ENCODE measurements at regions not wholly inside any gene's neighbourhood (a gene's known extent, or its start where the extent isn't known, plus 50 kb on each side); places are given as distances from the start of the nearest gene placed in this dataset.

- intact Hi-C loops (cut with DNase I): no loop called here
- 77% methylated on average over 8 of the region's 8 CpGs for WGBS, 2 donors
Observed at GRCh38 chr11:127616158-127616557, 615.6 kb upstream of the KIRREL3 start.

GRCh38 chr11:127612607-127613006, 612.0 kb upstream of the KIRREL3 start:
- H3K27ac ChIP-seq (ENCODE audit: low read depth in 1 of 2, low read length in 2 of 2): no peak overlapping the region
- 65 to 66% methylated on average over 2 of the region's 2 CpGs for WGBS, 2 donors
- H3K4me1 ChIP-seq (ENCODE audit: control insufficient read depth in 1 of 2, insufficient read depth in 2 of 2, low read length in 2 of 2): no peaks in the 10 kb centered on the region
- DNase-seq (no peak), ATAC-seq (ENCODE audit: low FRiP score) (no peak)
- H3K36me3 ChIP-seq (ENCODE audit: control insufficient read depth in 1 of 2, insufficient read depth in 2 of 2, low read length in 1 of 2): no peaks in the 10 kb centered on the region
- H3K9me3 ChIP-seq (ENCODE audit: control insufficient read depth, low read length): peaks cover 3% of the 10 kb centered on the region
- no peak overlapping the region for H3K4me3 ChIP-seq (ENCODE audit: low read length in 2 of 2)
- no peaks in the 10 kb centered on the region for H3K27me3 ChIP-seq (ENCODE audit: control insufficient read depth in 1 of 2, insufficient read depth in 2 of 2, low read length in 1 of 2)
- intact Hi-C loops (cut with DNase I): no loop called here

More at GRCh38 chr11:127616158-127616557, 615.6 kb upstream of the KIRREL3 start:
- no peak overlapping the region for H3K4me3 ChIP-seq (ENCODE audit: low read length in 2 of 2)
- H3K36me3 ChIP-seq (ENCODE audit: control insufficient read depth in 1 of 2, insufficient read depth in 2 of 2, low read length in 1 of 2): no peaks in the 10 kb centered on the region
- no peak overlapping the region for H3K27ac ChIP-seq (ENCODE audit: low read depth in 1 of 2, low read length in 2 of 2)
- peaks cover 1% of the 10 kb centered on the region for H3K9me3 ChIP-seq (ENCODE audit: control insufficient read depth, low read length)
- H3K27me3 ChIP-seq (ENCODE audit: control insufficient read depth in 1 of 2, insufficient read depth in 2 of 2, low read length in 1 of 2): no peaks in the 10 kb centered on the region
- ATAC-seq (ENCODE audit: low FRiP score): no peak
- H3K4me1 ChIP-seq (ENCODE audit: control insufficient read depth in 1 of 2, insufficient read depth in 2 of 2, low read length in 2 of 2): no peaks in the 10 kb centered on the region
- no peak for DNase-seq

GRCh38 chr11:127609025-127609773, 608.6 kb upstream of the KIRREL3 start:
- Histone ChIP-seq H3K36me3 (ENCODE audit: control insufficient read depth in 1 of 2, insufficient read depth in 2 of 2, low read length in 1 of 2) (no peaks in the 10 kb centered on the region), H3K27ac (ENCODE audit: low read depth in 1 of 2, low read length in 2 of 2) (no peak overlapping the region), H3K9me3 (ENCODE audit: control insufficient read depth, low read length) (peaks cover 2% of the 10 kb centered on the region), H3K27me3 (ENCODE audit: control insufficient read depth in 1 of 2, insufficient read depth in 2 of 2, low read length in 1 of 2) (no peaks in the 10 kb centered on the region), H3K4me1 (ENCODE audit: control insufficient read depth in 1 of 2, insufficient read depth in 2 of 2, low read length in 2 of 2) (no peaks in the 10 kb centered on the region), H3K4me3 (ENCODE audit: low read length in 2 of 2) (no peak overlapping the region)
- 80 to 85% methylated on average over 4 of the region's 4 CpGs for WGBS, 2 donors
- intact Hi-C loops (cut with DNase I): no loop called here
- ATAC-seq (ENCODE audit: low FRiP score) (no peak), DNase-seq (no peak)

GRCh38 chr11:127607487-127608085, 607.0 kb upstream of the KIRREL3 start:
- Histone ChIP-seq H3K36me3 (ENCODE audit: control insufficient read depth in 1 of 2, insufficient read depth in 2 of 2, low read length in 1 of 2) (no peaks in the 10 kb centered on the region), H3K9me3 (ENCODE audit: control insufficient read depth, low read length) (peaks cover 2% of the 10 kb centered on the region), H3K27ac (ENCODE audit: low read depth in 1 of 2, low read length in 2 of 2) (no peak overlapping the region), H3K4me3 (ENCODE audit: low read length in 2 of 2) (no peak overlapping the region), H3K27me3 (ENCODE audit: control insufficient read depth in 1 of 2, insufficient read depth in 2 of 2, low read length in 1 of 2) (no peaks in the 10 kb centered on the region), H3K4me1 (ENCODE audit: control insufficient read depth in 1 of 2, insufficient read depth in 2 of 2, low read length in 2 of 2) (no peaks in the 10 kb centered on the region)
- ATAC-seq (ENCODE audit: low FRiP score) (no peak), DNase-seq (no peak)
- intact Hi-C loops (cut with DNase I): no loop called here
- WGBS, 2 donors: 45 to 57% methylated on average over 9 of the region's 9 CpGs

- H3K36me3 ChIP-seq (ENCODE audit: control insufficient read depth in 1 of 2, insufficient read depth in 2 of 2, low read length in 1 of 2): no peaks in the 10 kb centered on the region
- no peaks in the 10 kb centered on the region for H3K27me3 ChIP-seq (ENCODE audit: control insufficient read depth in 1 of 2, insufficient read depth in 2 of 2, low read length in 1 of 2)
- ATAC-seq (ENCODE audit: low FRiP score): no peak
- intact Hi-C loops (cut with DNase I): no loop called here
- no peaks in the 10 kb centered on the region for H3K9me3 ChIP-seq (ENCODE audit: control insufficient read depth, low read length)
- no peak for DNase-seq
- no peak overlapping the region for H3K4me3 ChIP-seq (ENCODE audit: low read length in 2 of 2)
- WGBS, 2 donors: 37 to 42% methylated on average over 3 of the region's 3 CpGs
- no peak overlapping the region for H3K27ac ChIP-seq (ENCODE audit: low read depth in 1 of 2, low read length in 2 of 2)
- no peaks in the 10 kb centered on the region for H3K4me1 ChIP-seq (ENCODE audit: control insufficient read depth in 1 of 2, insufficient read depth in 2 of 2, low read length in 2 of 2)
Observed at GRCh38 chr11:127601578-127601977, 601.0 kb upstream of the KIRREL3 start.

GRCh38 chr11:127600674-127601073, 600.1 kb upstream of the KIRREL3 start:
- Histone ChIP-seq H3K36me3 (ENCODE audit: control insufficient read depth in 1 of 2, insufficient read depth in 2 of 2, low read length in 1 of 2) (no peaks in the 10 kb centered on the region), H3K4me3 (ENCODE audit: low read length in 2 of 2) (no peak overlapping the region), H3K27ac (ENCODE audit: low read depth in 1 of 2, low read length in 2 of 2) (no peak overlapping the region), H3K27me3 (ENCODE audit: control insufficient read depth in 1 of 2, insufficient read depth in 2 of 2, low read length in 1 of 2) (no peaks in the 10 kb centered on the region), H3K4me1 (ENCODE audit: control insufficient read depth in 1 of 2, insufficient read depth in 2 of 2, low read length in 2 of 2) (no peaks in the 10 kb centered on the region), H3K9me3 (ENCODE audit: control insufficient read depth, low read length) (no peaks in the 10 kb centered on the region)
- WGBS, 2 donors: 74 to 82% methylated on average over 2 of the region's 2 CpGs
- DNase-seq (no peak), ATAC-seq (ENCODE audit: low FRiP score) (no peak)
- intact Hi-C loops (cut with DNase I): no loop called here

- H3K27me3 ChIP-seq (ENCODE audit: control insufficient read depth in 1 of 2, insufficient read depth in 2 of 2, low read length in 1 of 2): no peaks in the 10 kb centered on the region
- intact Hi-C loops (cut with DNase I): no loop called here
- no peaks in the 10 kb centered on the region for H3K9me3 ChIP-seq (ENCODE audit: control insufficient read depth, low read length)
- no peaks in the 10 kb centered on the region for H3K36me3 ChIP-seq (ENCODE audit: control insufficient read depth in 1 of 2, insufficient read depth in 2 of 2, low read length in 1 of 2)
- ATAC-seq (ENCODE audit: low FRiP score) (no peak), DNase-seq (no peak)
- H3K4me3 ChIP-seq (ENCODE audit: low read length in 2 of 2): no peak overlapping the region
- no peak overlapping the region for H3K27ac ChIP-seq (ENCODE audit: low read depth in 1 of 2, low read length in 2 of 2)
- WGBS, 2 donors: 75 to 77% methylated on average over 3 of the region's 3 CpGs
- no peaks in the 10 kb centered on the region for H3K4me1 ChIP-seq (ENCODE audit: control insufficient read depth in 1 of 2, insufficient read depth in 2 of 2, low read length in 2 of 2)
Observed at GRCh38 chr11:127598476-127598875, 597.9 kb upstream of the KIRREL3 start.

- no peaks in the 10 kb centered on the region for H3K9me3 ChIP-seq (ENCODE audit: control insufficient read depth, low read length)
- no peak for DNase-seq
- H3K27me3 ChIP-seq (ENCODE audit: control insufficient read depth in 1 of 2, insufficient read depth in 2 of 2, low read length in 1 of 2): no peaks in the 10 kb centered on the region
- no peak for ATAC-seq (ENCODE audit: low FRiP score)
- H3K27ac ChIP-seq (ENCODE audit: low read depth in 1 of 2, low read length in 2 of 2): no peak overlapping the region
- no peaks in the 10 kb centered on the region for H3K4me1 ChIP-seq (ENCODE audit: control insufficient read depth in 1 of 2, insufficient read depth in 2 of 2, low read length in 2 of 2)
- WGBS, 2 donors: 65 to 70% methylated on average over 3 of the region's 3 CpGs
- H3K4me3 ChIP-seq (ENCODE audit: low read length in 2 of 2): no peak overlapping the region
- H3K36me3 ChIP-seq (ENCODE audit: control insufficient read depth in 1 of 2, insufficient read depth in 2 of 2, low read length in 1 of 2): no peaks in the 10 kb centered on the region
- intact Hi-C loops (cut with DNase I): no loop called here
Observed at GRCh38 chr11:127596433-127596832, 595.9 kb upstream of the KIRREL3 start.

GRCh38 chr11:127592371-127592770, 591.8 kb upstream of the KIRREL3 start:
- Histone ChIP-seq H3K4me1 (ENCODE audit: control insufficient read depth in 1 of 2, insufficient read depth in 2 of 2, low read length in 2 of 2) (no peaks in the 10 kb centered on the region), H3K4me3 (ENCODE audit: low read length in 2 of 2) (no peak overlapping the region), H3K36me3 (ENCODE audit: control insufficient read depth in 1 of 2, insufficient read depth in 2 of 2, low read length in 1 of 2) (no peaks in the 10 kb centered on the region), H3K9me3 (ENCODE audit: control insufficient read depth, low read length) (no peaks in the 10 kb centered on the region), H3K27me3 (ENCODE audit: control insufficient read depth in 1 of 2, insufficient read depth in 2 of 2, low read length in 1 of 2) (no peaks in the 10 kb centered on the region), H3K27ac (ENCODE audit: low read depth in 1 of 2, low read length in 2 of 2) (no peak overlapping the region)
- no peak for ATAC-seq (ENCODE audit: low FRiP score)
- DNase-seq: no peak
- intact Hi-C loops (cut with DNase I): no loop called here
- whole genome bisulfite sequencing, 2 donors: 54 to 57% methylated on average over 1 of the region's 1 CpG
